Ishikawa (cell line): ENCODE measurements at regions not wholly inside any gene's neighbourhood (a gene's known extent, or its start where the extent isn't known, plus 50 kb on each side); places are given as distances from the start of the nearest gene placed in this dataset.

ENCODE experiments used
- EP300 ChIP-seq: IDR thresholded peaks from 2 replicates; pipeline ENCODE4 v1.6.1; 2012; ENCODE audit warnings: borderline replicate concordance
- RAD21 ChIP-seq: IDR thresholded peaks from 2 replicates; pipeline ENCODE4 v1.6.1; 2012; ENCODE audit warnings: low read depth
- TCF12 ChIP-seq: IDR thresholded peaks from 2 replicates; pipeline ENCODE4 v1.6.1; 2012; ENCODE audit warnings: low read depth
- YY1 ChIP-seq: IDR thresholded peaks from 2 replicates; pipeline ENCODE4 v1.6.1; 2012; ENCODE audit warnings: low read depth
- TF ChIP-seq, protein P1 (sequence below): IDR thresholded peaks from 2 replicates; pipeline ENCODE4 v1.6.1; 2012; ENCODE audit warnings: low read depth, mild to moderate bottlenecking

DNA sequence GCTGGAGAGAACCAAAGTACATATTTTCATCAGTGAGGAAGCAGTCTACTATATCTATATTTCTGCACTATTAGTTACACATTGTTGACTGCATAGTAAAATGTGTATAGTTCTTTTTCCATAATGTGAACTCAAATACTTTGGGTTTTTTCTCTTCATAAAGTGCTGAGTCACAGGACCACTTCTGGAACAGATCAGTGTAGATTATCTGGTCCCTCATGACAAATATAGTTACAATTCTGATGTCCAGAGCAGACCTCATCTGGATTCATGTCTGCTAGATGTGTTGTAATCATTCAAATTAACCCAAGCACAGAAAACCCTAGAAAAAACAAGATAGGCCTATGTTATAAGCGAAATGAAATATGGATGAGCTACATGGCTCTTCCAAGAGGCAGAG, 171.4 kb downstream of the SUCLA2 start:
- TF ChIP-seq EP300 (no peak), RAD21 (no peak), YY1 (no peak), TCF12 (no peak)
- TF ChIP-seq, protein P1, sequence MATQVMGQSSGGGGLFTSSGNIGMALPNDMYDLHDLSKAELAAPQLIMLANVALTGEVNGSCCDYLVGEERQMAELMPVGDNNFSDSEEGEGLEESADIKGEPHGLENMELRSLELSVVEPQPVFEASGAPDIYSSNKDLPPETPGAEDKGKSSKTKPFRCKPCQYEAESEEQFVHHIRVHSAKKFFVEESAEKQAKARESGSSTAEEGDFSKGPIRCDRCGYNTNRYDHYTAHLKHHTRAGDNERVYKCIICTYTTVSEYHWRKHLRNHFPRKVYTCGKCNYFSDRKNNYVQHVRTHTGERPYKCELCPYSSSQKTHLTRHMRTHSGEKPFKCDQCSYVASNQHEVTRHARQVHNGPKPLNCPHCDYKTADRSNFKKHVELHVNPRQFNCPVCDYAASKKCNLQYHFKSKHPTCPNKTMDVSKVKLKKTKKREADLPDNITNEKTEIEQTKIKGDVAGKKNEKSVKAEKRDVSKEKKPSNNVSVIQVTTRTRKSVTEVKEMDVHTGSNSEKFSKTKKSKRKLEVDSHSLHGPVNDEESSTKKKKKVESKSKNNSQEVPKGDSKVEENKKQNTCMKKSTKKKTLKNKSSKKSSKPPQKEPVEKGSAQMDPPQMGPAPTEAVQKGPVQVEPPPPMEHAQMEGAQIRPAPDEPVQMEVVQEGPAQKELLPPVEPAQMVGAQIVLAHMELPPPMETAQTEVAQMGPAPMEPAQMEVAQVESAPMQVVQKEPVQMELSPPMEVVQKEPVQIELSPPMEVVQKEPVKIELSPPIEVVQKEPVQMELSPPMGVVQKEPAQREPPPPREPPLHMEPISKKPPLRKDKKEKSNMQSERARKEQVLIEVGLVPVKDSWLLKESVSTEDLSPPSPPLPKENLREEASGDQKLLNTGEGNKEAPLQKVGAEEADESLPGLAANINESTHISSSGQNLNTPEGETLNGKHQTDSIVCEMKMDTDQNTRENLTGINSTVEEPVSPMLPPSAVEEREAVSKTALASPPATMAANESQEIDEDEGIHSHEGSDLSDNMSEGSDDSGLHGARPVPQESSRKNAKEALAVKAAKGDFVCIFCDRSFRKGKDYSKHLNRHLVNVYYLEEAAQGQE, result no peak
